Type B pancreatic cell (in vitro differentiated cells): ENCODE measurements at regions not wholly inside any gene's neighbourhood (a gene's known extent, or its start where the extent isn't known, plus 50 kb on each side); places are given as distances from the start of the nearest gene placed in this dataset.
"Not testable (repeated sequence)": the region's sequence is repeated elsewhere in the genome, so short reads cannot be mapped to it uniquely, and the experiment has no call there.

Experiments used
- DNase-seq: peaks from one replicate; pipeline ENCODE4 v3.0.0; 2021; ENCODE audit warnings: mixed read lengths; ENCODE audit not compliant: unreplicated experiment; ENCODE audit errors: extremely low spot score
- H3K27ac Mint-ChIP-seq: 2 replicates; pipeline ENCODE4 v1.8.0; 2021; ENCODE audit warnings: mild to moderate bottlenecking, mixed read lengths
- H3K27me3 Mint-ChIP-seq: 2 replicates; pipeline ENCODE4 v1.8.0; 2021; ENCODE audit warnings: mixed read lengths
- H3K36me3 Mint-ChIP-seq: 2 replicates; pipeline ENCODE4 v1.8.0; 2021; ENCODE audit warnings: mixed read lengths
- H3K4me1 Mint-ChIP-seq: one replicate; pipeline ENCODE4 v1.8.0; 2021; ENCODE audit warnings: mixed read lengths; ENCODE audit not compliant: unreplicated experiment
- H3K4me3 Mint-ChIP-seq: 2 replicates; pipeline ENCODE4 v1.8.0; 2021; ENCODE audit warnings: mild to moderate bottlenecking, mixed read lengths
- H3K9me3 Mint-ChIP-seq: 2 replicates; pipeline ENCODE4 v1.8.0; 2021; ENCODE audit warnings: mixed read lengths
- CTCF ChIP-seq: fragments of 200-600 bp; sonication (generic); conservative IDR thresholded peaks from 2 replicates; pipeline ENCODE4 v1.5.0; 2021; ENCODE audit warnings: antibody characterized with exemption, mild to moderate bottlenecking

- Mint-ChIP-seq H3K27ac (no peak overlapping the region), H3K36me3 (no peaks in the 10 kb centered on the region), H3K4me3 (no peak overlapping the region), H3K9me3 (no peaks in the 10 kb centered on the region), H3K4me1 (no peaks in the 10 kb centered on the region), H3K27me3 (no peaks in the 10 kb centered on the region)
- DNase-seq, result no peak
- no peak for TF ChIP-seq CTCF
These were observed 1238.8 kb downstream of the CDH11 start for GRCh38 chr16:63883091-63883490.

- H3K27me3 Mint-ChIP-seq, result no peaks in the 10 kb centered on the region
- H3K4me3 Mint-ChIP-seq, result no peak overlapping the region
- no peak overlapping the region for H3K27ac Mint-ChIP-seq
- no peak for TF ChIP-seq CTCF
- no peaks in the 10 kb centered on the region for H3K9me3 Mint-ChIP-seq
- no peaks in the 10 kb centered on the region for H3K4me1 Mint-ChIP-seq
- H3K36me3 Mint-ChIP-seq, result no peaks in the 10 kb centered on the region
- DNase-seq, result no peak
These were observed 1239.3 kb downstream of the CDH11 start for GRCh38 chr16:63882576-63882975.

- Mint-ChIP-seq H3K9me3 (no peaks in the 10 kb centered on the region), H3K4me3 (no peak overlapping the region), H3K4me1 (no peaks in the 10 kb centered on the region), H3K36me3 (no peaks in the 10 kb centered on the region), H3K27me3 (no peaks in the 10 kb centered on the region), H3K27ac (no peak overlapping the region)
- no peak for DNase-seq
- TF ChIP-seq CTCF, result no peak
These were observed 1240.9 kb downstream of the CDH11 start for GRCh38 chr16:63880948-63881347.

GRCh38 chr16:63877401-63877800, 1244.5 kb downstream of the CDH11 start:
- no peaks in the 10 kb centered on the region for H3K9me3 Mint-ChIP-seq
- no peak overlapping the region for H3K27ac Mint-ChIP-seq
- no peaks in the 10 kb centered on the region for H3K36me3 Mint-ChIP-seq
- TF ChIP-seq CTCF, result no peak
- H3K4me3 Mint-ChIP-seq, result no peak overlapping the region
- no peaks in the 10 kb centered on the region for H3K27me3 Mint-ChIP-seq
- DNase-seq, result no peak
- H3K4me1 Mint-ChIP-seq, result no peaks in the 10 kb centered on the region

- Mint-ChIP-seq H3K4me1 (no peaks in the 10 kb centered on the region), H3K27me3 (no peaks in the 10 kb centered on the region), H3K9me3 (no peaks in the 10 kb centered on the region), H3K36me3 (no peaks in the 10 kb centered on the region), H3K27ac (no peak overlapping the region), H3K4me3 (no peak overlapping the region)
- TF ChIP-seq CTCF, result no peak
- DNase-seq, result no peak
These were observed 1245.8 kb downstream of the CDH11 start for GRCh38 chr16:63876103-63876502.

- not testable (repeated sequence) for H3K4me1 Mint-ChIP-seq, DNase-seq
These were observed 1261.2 kb downstream of the CDH11 start for GRCh38 chr16:63860700-63861099.

More at GRCh38 chr16:63860700-63861099, 1261.2 kb downstream of the CDH11 start:
- H3K4me3 Mint-ChIP-seq, H3K9me3 Mint-ChIP-seq, H3K36me3 Mint-ChIP-seq, H3K27ac Mint-ChIP-seq, H3K27me3 Mint-ChIP-seq: not testable (repeated sequence)
